ENCODE measurements at regions not wholly inside any gene's neighbourhood (a gene's known extent, or its start where the extent isn't known, plus 50 kb on each side); places are given as distances from the start of the nearest gene placed in this dataset.

DNA sequence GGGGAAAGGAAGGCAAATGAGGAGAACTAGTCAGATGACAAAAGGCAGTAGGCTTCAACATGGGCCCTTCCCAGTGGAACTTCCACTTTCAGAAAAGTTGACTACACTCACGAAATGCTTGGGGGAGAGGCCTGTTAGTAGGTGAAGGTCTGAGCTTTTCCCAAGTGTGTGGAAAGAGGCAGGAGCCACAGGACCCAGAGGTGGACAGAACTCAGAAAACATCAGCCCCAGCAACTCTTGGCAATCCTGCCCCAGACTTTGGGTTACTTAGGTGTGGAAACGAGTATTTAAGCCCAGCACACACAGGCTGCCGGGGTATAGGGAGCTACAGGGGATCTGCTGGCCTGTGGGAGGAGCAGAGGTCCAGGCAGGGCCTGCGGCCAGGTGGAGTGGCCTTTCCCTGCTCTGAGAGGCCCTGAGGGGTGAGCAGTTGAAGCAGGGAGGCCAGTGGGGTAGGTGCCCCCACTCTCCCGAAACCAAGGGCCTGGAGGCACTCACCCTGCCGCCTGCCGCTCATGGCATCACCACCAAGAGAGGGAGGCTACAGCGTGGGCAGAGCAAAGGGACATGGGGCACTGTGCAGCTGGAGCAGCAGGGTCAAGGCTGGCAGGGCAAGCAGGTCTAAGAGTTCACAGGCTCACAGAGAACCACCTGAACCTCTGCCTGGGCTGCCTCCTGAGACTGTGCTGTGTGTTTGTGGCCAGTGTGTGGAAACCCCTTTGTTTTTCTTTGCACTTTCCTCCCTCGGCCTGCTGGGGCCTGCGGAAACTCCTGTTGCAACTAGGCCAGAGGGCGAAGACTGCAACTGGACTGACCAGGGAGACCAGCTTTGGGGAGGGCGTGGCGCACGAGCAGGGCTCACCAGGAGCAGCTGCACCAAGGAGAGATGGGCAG lies 130.7 kb upstream of the SERTAD2 start:
- no peaks in the 10 kb centered on the region for H3F3A ChIP-seq (ENCODE audit: insufficient read depth, low read length)
- H3K9me2 ChIP-seq (replicated peaks; ENCODE audit: insufficient read depth, low read length), result no peaks in the 10 kb centered on the region
- no peaks in the 10 kb centered on the region for H3K9me3 ChIP-seq (replicated peaks; ENCODE audit: insufficient read depth, low read length)
- no peak overlapping the region for H3K4me2 ChIP-seq (ENCODE audit: low read depth, low read length)
- H2AFZ ChIP-seq (ENCODE audit: low read length), result no peak overlapping the region; the same call in 1 of the 2 replicates
- H3K36me3 ChIP-seq (replicated peaks; ENCODE audit: insufficient read depth, low read length), result no peaks in the 10 kb centered on the region
- no peaks in the 10 kb centered on the region for H3K27me3 ChIP-seq (replicated peaks; ENCODE audit: insufficient read depth, low read length)
- no peak overlapping the region for H3K4me3 ChIP-seq (ENCODE audit: low read length)
- no peaks in the 10 kb centered on the region for H3K4me1 ChIP-seq (ENCODE audit: low read length)
- H3K27ac ChIP-seq (ENCODE audit: low read length), result no peak overlapping the region
- no peaks in the 10 kb centered on the region for H4K20me1 ChIP-seq (ENCODE audit: insufficient read depth, low read length)
- no peak overlapping the region for H3K9ac ChIP-seq (ENCODE audit: low read length)
- TF ChIP-seq, protein P1, sequence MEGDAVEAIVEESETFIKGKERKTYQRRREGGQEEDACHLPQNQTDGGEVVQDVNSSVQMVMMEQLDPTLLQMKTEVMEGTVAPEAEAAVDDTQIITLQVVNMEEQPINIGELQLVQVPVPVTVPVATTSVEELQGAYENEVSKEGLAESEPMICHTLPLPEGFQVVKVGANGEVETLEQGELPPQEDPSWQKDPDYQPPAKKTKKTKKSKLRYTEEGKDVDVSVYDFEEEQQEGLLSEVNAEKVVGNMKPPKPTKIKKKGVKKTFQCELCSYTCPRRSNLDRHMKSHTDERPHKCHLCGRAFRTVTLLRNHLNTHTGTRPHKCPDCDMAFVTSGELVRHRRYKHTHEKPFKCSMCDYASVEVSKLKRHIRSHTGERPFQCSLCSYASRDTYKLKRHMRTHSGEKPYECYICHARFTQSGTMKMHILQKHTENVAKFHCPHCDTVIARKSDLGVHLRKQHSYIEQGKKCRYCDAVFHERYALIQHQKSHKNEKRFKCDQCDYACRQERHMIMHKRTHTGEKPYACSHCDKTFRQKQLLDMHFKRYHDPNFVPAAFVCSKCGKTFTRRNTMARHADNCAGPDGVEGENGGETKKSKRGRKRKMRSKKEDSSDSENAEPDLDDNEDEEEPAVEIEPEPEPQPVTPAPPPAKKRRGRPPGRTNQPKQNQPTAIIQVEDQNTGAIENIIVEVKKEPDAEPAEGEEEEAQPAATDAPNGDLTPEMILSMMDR (IDR thresholded peaks at IDR 0.05; ENCODE audit: low read length), result no peak
- no peak for TF ChIP-seq EZH2phosphoT487 (IDR thresholded peaks at IDR 0.05; ENCODE audit: low read length)
- TF ChIP-seq EZH2 (optimal IDR thresholded peaks at IDR 0.05; ENCODE audit: low read depth, low read length), result no peak
- H3K79me2 ChIP-seq (ENCODE audit: low read length), result no peaks in the 10 kb centered on the region
- no peak for DNase-seq

DNA sequence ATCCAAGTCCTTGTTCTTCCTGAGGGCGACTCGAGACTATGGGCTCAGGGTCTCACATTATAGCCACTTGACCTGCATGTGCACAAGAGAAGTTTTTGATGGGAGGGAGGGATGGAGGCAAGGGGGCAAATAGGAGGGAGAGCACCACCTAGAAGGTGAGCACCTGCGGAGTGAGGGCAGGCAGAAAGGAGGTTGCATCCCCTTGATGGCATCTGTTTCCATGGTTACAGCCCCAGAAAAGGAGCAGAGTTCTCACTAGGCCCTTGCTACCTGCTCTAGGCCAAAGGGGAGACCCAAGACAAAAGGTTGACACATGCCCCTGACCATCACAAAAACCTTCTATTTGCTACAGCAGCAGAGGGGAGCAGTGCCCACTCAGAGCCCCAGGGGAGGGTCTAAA lies 131.5 kb upstream of the SERTAD2 start:
- Histone ChIP-seq H3K9ac (ENCODE audit: low read length) (no peak overlapping the region), H3K4me2 (ENCODE audit: low read depth, low read length) (no peak overlapping the region), H3K27me3 (replicated peaks; ENCODE audit: insufficient read depth, low read length) (no peaks in the 10 kb centered on the region), H3K79me2 (ENCODE audit: low read length) (no peaks in the 10 kb centered on the region), H3K9me3 (replicated peaks; ENCODE audit: insufficient read depth, low read length) (no peaks in the 10 kb centered on the region), H4K20me1 (ENCODE audit: insufficient read depth, low read length) (no peaks in the 10 kb centered on the region), H3K36me3 (replicated peaks; ENCODE audit: insufficient read depth, low read length) (no peaks in the 10 kb centered on the region), H3K4me1 (ENCODE audit: low read length) (no peaks in the 10 kb centered on the region), H3K27ac (ENCODE audit: low read length) (no peak overlapping the region), H3F3A (ENCODE audit: insufficient read depth, low read length) (no peaks in the 10 kb centered on the region), H2AFZ (ENCODE audit: low read length) (no peak overlapping the region), H3K9me2 (replicated peaks; ENCODE audit: insufficient read depth, low read length) (no peaks in the 10 kb centered on the region), H3K4me3 (ENCODE audit: low read length) (no peak overlapping the region)
- DNase-seq, result no peak
- TF ChIP-seq EZH2 (optimal IDR thresholded peaks at IDR 0.05; ENCODE audit: low read depth, low read length) (no peak), EZH2phosphoT487 (IDR thresholded peaks at IDR 0.05; ENCODE audit: low read length) (no peak)
- TF ChIP-seq, protein P1 (IDR thresholded peaks at IDR 0.05; ENCODE audit: low read length), result no peak

DNA sequence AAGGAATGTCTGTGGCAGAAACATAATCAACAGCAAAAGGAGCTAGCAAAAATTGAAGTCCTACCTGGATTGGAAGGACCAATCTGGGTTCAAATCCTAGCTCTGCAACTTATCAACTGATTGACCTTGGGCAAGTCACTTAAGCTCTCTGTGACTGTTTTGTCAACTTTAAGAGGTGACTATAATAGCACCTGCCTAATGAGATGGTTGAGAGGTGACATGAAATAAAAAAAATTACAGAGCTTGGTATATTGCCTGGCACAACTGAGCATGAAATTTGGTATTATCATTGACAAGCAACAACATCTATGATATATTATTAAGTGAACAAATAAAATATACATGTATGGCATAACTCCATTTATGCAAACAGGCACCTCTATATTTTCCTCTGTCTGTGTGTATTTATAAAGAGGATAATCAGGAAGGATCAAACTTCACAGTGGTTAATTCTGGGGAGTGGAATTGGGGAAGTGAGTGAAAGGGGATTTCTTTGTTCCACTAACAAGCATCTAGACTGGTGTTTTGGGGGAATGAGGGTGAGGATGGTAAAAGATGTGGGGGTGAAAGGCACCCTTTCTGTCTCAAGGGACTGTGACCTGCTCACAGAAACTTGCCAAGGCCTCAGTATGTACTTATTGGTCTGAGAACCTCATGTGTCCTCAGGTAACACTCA lies 132.8 kb upstream of the SERTAD2 start:
- no peak overlapping the region for H3K27ac ChIP-seq (ENCODE audit: low read length)
- no peaks in the 10 kb centered on the region for H3K9me3 ChIP-seq (replicated peaks; ENCODE audit: insufficient read depth, low read length)
- no peak overlapping the region for H3K4me2 ChIP-seq (ENCODE audit: low read depth, low read length)
- no peak overlapping the region for H3K4me3 ChIP-seq (ENCODE audit: low read length)
- no peaks in the 10 kb centered on the region for H3K9me2 ChIP-seq (replicated peaks; ENCODE audit: insufficient read depth, low read length)
- no peaks in the 10 kb centered on the region for H3K27me3 ChIP-seq (replicated peaks; ENCODE audit: insufficient read depth, low read length)
- TF ChIP-seq EZH2phosphoT487 (IDR thresholded peaks at IDR 0.05; ENCODE audit: low read length) (no peak), EZH2 (optimal IDR thresholded peaks at IDR 0.05; ENCODE audit: low read depth, low read length) (no peak)
- TF ChIP-seq, protein P1 (IDR thresholded peaks at IDR 0.05; ENCODE audit: low read length), result no peak
- no peaks in the 10 kb centered on the region for H3K36me3 ChIP-seq (replicated peaks; ENCODE audit: insufficient read depth, low read length)
- no peak overlapping the region for H3K9ac ChIP-seq (ENCODE audit: low read length)
- H3K79me2 ChIP-seq (ENCODE audit: low read length), result no peaks in the 10 kb centered on the region
- no peaks in the 10 kb centered on the region for H3K4me1 ChIP-seq (ENCODE audit: low read length)
- DNase-seq, result no peak
- H3F3A ChIP-seq (ENCODE audit: insufficient read depth, low read length), result no peaks in the 10 kb centered on the region
- H2AFZ ChIP-seq (ENCODE audit: low read length), result no peak overlapping the region
- H4K20me1 ChIP-seq (ENCODE audit: insufficient read depth, low read length), result no peaks in the 10 kb centered on the region

Data from MM.1S (cell line).